CD4-positive, alpha-beta T cell treated with Interleukin-15 for 1 hour (primary cell): ENCODE measurements at regions not wholly inside any gene's neighbourhood (a gene's known extent, or its start where the extent isn't known, plus 50 kb on each side); places are given as distances from the start of the nearest gene placed in this dataset.

Experiments
- DNase-seq: peaks from one replicate; pipeline ENCODE4 v3.0.0-alpha.2; 2020

DNA sequence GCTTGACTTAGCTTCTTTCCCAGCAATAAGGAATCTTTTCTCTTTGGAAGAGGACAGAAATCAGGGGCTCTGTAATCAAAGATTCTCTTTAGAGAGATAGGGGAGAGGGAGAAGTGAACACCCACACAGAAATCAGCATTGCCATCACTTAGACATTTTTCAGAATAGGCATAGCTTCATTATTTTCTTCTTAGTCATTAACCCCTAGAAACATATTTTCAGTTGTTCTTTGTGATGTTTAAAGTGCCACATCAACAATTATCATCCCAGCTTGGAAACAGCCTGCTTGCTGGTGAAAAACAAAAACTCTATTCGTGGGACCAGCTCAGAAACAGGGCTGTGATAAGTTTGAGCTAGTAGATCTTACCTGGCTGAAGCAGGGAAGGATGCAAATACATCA, 88.3 kb upstream of the SLC44A3 start:
- DNase-seq: no peak

GRCh38 chr1:94730450-94730849, 89.7 kb upstream of the SLC44A3 start:
- DNase-seq: no peak

DNA sequence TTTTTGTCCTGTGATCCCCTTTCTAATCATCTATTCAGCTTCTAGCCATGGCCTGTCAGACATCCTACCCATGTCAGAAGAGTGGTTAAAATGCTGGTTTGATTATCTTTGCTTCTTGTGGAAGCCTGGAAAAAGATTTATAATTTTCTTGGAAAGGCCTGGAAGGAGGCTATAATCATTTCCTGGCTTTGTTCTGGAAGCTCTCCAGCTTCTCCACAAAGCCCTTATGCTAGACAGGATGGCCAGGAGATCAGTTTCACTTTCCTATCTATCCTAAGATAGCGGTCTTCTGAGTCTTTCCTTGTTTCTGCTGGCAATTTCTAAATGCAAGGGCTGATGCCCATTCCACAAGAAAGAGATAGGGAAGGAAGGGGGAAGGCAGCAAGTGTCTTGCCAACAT, 90.9 kb upstream of the SLC44A3 start:
- no peak for DNase-seq

DNA sequence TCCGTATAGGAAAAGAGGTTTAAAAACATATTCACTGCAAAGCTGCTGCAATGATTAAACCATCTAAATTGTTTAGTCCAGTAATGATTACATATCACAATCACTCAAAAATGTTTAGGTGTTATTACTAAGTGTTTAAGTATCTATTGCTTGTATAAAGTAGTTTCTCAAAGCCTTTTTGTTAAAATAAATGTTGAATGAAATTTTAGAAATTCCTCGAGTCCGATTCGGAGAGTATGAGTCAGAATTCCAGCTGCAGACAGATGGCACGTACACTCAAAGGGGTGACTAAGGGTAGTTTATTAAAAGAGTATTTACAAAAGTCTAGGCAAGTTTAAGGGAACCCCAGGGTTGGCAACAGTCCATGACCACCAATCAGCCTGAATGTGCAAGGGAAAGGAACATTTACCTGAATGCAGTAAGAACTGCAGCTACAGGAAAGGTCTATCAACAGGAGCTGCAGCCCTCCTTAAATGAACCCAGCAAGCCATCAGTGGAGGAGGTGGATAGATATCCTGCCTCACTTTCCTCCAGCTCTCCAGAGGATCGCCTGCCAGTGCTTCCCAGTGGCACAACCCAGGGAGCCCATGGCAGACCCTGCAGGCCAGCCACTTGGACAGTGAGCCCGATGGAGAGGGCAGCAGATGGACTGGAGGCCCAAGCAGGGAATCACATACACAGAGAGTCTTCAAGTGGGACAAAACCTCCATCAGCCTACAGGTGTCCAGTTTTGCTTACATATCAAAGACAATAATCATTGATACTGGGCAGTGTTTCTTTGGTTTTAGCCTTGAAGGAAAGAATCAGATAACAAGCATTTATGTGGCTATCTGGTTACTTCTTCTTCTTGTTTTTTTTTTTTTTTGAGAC, 92.1 kb upstream of the SLC44A3 start:
- no peak for DNase-seq

- no peak for DNase-seq
Measured at GRCh38 chr1:94726981-94727685, 93.0 kb upstream of the SLC44A3 start.

DNA sequence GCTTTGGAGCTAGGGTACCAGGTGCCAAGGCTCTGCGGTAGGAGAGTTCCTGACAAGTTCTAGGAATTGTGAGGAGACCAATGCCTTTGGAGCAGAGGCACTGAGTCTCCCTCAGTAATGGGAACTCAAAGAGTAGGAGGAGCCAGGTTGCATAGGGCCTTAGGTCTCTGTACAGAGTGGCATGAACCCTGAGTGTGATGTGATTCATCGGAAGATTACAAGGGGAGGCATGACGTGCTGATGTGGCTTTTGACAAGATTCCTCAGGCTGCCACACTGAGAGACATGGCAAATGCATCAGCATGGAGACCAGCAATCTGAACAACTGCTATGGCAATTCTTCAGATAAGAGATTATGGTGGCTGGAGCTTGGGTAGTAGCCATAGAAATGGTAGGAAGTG, 94.6 kb upstream of the SLC44A3 start:
- DNase-seq: no peak

- no peak for DNase-seq
Measured at GRCh38 chr1:94723894-94724293, 96.3 kb upstream of the SLC44A3 start.

DNA sequence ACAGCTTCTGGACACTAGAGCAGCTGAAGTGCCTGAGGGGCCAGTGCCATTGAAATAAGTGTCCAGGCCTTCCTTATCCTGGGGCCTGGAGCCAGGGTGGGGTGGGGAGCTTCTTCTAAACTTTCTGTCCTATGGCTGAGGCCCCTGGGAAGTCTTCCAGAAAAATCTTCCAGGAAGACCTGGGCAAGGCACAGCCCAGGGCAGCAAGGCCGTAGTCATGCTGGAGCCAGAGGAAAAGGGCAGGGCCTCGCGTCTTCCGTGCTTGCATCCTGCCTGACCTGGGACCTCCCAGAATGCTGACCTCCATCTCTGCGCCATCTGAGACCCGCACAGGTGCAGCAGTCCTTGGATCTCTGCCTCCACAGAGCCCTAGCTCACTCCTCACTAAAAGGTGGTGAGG, 96.7 kb upstream of the SLC44A3 start:
- no peak for DNase-seq

DNA sequence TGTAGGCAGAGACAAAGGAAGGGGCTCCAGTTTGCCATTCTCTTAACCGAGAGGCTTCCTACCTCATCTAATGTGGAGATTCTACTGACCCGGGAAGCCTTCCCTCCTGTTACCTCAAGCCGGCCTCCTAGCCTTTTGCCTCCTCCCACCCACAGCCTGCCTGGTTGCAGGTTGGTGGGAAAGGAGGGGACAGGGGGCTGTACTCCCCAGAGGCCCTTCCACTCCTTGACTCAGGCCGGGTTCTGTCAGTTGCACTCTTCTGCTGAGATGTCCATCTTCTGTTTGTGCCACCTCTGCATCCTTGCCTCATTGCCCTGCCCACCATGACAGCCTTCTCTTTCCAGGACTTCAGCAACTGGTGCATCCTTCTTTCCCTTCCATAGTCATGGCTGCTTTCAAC, 98.0 kb upstream of the SLC44A3 start:
- DNase-seq: no peak

GRCh38 chr1:94721240-94721639, 98.9 kb upstream of the SLC44A3 start:
- peak; percentile 58 for DNase-seq

DNA sequence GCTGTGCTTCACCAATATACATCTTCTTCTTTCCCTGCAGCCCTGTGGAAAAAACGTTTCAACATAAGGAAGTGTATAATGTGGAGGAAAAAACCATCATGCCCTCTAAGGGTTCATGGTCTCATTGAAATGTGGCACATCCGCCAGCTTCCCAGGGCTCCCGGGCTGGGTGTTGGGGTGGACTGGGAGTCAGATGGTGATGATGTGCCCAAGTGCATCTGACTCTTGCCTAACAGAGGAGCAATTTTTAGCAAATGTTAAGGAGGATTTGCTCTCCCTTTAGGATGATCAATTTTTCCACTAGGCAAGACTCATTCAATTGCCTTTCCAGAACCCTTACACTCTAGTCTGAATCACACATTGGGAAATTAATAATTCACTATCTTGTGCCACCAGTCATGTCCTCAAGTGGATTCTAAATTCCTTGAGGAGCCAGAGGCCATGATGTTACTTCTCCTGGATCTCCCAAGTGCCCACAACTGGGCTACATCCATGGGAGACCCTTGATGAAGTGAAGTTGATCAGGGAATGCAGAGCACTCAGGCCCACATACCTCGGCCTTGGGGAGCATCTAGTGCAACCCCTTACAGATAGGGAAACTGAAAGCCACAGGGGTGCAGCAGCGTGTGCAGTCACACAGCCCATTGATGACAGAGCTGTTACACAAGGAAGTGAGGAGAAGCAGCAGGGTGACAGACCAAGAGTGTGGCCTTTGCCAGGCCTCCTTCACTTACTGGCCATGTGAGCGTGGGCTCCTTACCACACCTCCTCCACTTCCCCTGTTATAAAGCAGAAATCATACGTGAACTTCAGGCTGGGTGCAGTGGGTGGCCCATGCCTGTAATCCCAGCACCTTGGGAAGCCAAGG, 100.0 kb upstream of the SLC44A3 start:
- DNase-seq: peak; percentile 70

DNA sequence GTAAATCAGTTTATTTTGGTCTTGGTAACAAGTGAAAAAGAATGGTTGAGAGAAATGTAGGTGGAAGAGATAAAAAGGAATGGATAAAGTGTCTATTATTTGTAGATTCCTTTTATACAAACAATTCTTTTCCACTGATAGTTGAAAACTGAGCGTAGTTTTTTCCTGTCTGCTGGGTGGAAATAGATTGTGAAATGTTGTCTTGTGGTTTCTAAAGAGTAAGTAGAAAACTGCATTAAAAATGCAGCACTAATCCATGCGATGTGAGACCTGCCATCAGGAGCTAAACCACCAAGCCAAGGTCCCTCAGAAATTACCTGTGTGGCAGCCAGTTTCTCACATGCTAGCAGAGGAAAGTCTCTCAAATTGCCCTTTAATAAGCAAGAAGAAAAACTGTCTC, 103.2 kb upstream of the SLC44A3 start:
- DNase-seq: no peak

- no peak for DNase-seq
Measured at GRCh38 chr1:94715321-94715720, 104.8 kb upstream of the SLC44A3 start.

GRCh38 chr1:94714552-94714951, 105.6 kb upstream of the SLC44A3 start:
- DNase-seq: no peak

GRCh38 chr1:94714152-94714551, 106.0 kb upstream of the SLC44A3 start:
- DNase-seq: no peak

- peak; percentile 85 for DNase-seq
Measured at GRCh38 chr1:94713472-94714141, 106.5 kb upstream of the SLC44A3 start.

- DNase-seq: no peak
Measured at GRCh38 chr1:94709891-94710581, 110.1 kb upstream of the SLC44A3 start.

DNA sequence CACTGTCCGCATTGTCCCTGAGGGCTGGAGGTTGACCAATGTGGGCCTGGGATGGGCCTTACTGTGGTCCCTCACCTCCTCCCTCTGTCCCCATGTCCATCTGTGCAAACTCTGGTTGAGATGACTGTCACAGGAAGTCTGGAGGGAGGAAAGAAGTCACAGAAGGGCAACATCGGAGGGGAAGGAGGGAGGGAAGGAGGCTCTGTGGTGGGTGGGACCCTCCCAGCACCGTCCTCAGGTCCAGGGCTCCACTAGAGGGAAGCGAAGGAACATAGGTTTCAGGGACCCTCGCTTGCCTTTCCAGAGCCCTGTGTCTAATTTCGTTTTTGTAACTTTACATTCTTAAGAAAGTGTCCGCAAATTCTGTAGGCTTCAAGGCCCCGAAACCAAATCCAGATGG, 111.3 kb upstream of the SLC44A3 start:
- DNase-seq: no peak

DNA sequence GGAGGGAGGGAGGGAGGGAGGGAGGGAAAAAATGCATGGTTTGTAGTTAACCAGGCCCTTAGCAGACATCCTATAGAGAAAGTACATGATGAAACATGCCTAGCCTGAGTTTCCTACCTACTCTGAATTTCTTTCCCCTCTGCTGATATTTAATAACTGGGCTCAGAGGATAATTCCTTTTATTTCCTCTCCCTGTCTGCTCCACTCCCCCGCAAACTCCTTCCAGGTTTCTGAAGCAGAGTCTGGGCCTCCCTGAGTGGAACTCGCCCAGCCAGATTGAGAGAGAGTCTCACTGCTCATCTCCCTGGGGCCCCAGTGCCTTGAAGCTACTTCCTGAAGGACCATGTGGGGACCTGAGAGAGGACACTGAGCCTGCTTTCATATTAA, 111.9 kb upstream of the SLC44A3 start:
- DNase-seq: no peak

DNA sequence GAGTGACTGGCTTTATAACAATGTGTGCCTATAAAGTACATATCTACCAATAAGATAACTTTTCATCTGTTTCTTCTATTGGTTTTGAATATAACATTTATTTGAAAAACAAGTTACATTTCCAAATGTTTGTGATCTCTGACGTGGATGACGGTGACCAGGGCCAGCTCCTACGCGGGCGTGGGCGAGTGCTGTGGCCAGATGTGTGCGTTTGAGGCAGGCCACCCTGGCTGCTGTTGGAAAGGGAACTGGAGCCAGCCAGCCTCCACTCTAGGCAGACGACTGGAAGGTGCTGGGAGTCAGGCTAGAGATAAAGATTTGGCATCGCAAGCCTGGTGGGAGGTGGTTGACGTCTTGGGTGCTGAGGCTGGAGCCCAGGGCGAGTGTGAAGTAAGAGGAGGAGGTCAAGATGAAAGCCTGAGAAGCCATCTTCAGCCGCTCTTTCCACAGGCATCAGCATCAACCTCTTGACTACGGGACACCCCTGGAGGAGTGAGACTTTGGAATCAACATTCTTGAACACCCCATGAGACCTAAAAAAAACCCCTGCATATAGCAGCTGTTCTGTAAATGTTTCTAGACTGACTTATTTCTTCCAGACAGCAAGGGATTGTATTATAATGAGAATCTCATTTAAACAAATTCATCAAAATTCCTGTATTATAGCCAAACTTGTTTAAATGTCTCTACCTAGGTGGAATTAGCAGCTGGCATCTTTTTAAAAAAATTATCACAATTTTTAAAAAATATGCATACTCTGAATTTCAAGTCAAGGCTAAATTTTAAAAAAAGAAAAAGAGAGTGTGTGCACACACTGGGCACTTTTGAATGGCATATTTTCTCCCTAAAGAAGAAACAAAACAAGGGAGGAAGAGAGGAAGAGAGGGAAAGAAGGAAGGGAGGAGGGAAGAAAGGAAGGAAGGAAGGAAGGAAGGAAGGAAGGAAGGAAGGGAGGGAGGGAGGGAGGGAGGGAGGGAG, 112.5 kb upstream of the SLC44A3 start:
- DNase-seq: no peak

DNA sequence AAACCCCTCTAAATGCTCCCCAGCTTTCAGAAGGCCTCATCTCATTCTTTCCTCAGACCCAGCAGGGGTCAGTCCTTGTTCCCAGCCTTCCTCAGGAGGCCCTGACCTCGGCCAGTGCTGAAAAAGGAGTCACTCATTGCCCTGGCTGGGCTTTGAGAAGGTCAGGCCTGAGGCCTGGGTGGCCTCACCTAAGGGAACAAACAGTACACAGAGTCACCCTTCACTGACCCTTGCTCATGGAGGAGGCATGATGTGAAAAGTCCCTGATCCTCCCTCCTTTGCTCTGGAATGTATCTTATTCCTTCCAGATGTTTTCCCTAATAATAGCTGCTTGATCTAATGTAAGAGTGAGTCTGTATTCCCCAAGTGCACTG, 117.7 kb upstream of the SLC44A3 start:
- DNase-seq: no peak
